ENCODE measurements at regions not wholly inside any gene's neighbourhood (a gene's known extent, or its start where the extent isn't known, plus 50 kb on each side); places are given as distances from the start of the nearest gene placed in this dataset.
"Not testable (repeated sequence)": the region's sequence is repeated elsewhere in the genome, so short reads cannot be mapped to it uniquely, and the experiment has no call there.

DNA sequence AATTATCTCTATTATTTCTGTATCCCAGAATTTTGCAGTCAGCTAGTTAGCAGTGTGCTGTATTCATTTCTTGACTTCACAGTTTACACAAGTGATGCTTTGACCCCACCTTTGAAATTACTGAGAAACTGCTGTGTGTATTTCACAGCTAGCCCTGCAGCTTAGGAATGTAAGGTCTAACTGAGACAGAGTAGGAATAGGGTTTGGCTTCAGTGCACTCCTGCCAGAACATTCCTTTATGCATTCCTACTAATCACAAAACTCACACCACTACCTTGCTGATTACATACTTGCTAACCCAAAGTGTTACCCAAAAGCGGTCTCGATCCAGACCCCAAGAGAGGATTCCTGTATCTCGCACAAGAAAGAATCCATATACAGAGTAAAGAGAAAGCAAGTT is 551.8 kb downstream of the CDH9 start:
- TF ChIP-seq CHD2 (IDR thresholded peaks at IDR 0.05; ENCODE audit: borderline replicate concordance, low read depth, low read length) (no peak), IKZF1 (conservative IDR thresholded peaks at IDR 0.05) (no peak), FOS (IDR thresholded peaks at IDR 0.05; ENCODE audit: borderline replicate concordance, extremely low read depth, insufficient read length) (no peak), KLF5 (IDR thresholded peaks at IDR 0.05; ENCODE audit: partially characterized antibody) (no peak), SP1 (IDR thresholded peaks at IDR 0.05; ENCODE audit: low read depth, low read length) (no peak), LARP7 (IDR thresholded peaks at IDR 0.05) (no peak), BCL11A (IDR thresholded peaks at IDR 0.05; ENCODE audit: low read depth, low read length) (no peak), GATAD2B (conservative IDR thresholded peaks at IDR 0.05; ENCODE audit: low read depth) (no peak)
- TF ChIP-seq, protein P1, sequence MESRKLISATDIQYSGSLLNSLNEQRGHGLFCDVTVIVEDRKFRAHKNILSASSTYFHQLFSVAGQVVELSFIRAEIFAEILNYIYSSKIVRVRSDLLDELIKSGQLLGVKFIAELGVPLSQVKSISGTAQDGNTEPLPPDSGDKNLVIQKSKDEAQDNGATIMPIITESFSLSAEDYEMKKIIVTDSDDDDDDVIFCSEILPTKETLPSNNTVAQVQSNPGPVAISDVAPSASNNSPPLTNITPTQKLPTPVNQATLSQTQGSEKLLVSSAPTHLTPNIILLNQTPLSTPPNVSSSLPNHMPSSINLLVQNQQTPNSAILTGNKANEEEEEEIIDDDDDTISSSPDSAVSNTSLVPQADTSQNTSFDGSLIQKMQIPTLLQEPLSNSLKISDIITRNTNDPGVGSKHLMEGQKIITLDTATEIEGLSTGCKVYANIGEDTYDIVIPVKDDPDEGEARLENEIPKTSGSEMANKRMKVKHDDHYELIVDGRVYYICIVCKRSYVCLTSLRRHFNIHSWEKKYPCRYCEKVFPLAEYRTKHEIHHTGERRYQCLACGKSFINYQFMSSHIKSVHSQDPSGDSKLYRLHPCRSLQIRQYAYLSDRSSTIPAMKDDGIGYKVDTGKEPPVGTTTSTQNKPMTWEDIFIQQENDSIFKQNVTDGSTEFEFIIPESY (IDR thresholded peaks at IDR 0.05) = no peak
- ChIA-PET RAD21 (ENCODE audit: unreplicated experiment) (interaction anchor here (0.6 kb wide), 2 partner anchors 214 to 463 kb away, joined by 3 read pairs; no protein-coding TSS in a partner anchor), SMC1A (ENCODE audit: uncharacterized antibody, unreplicated experiment) (interaction anchor here (0.7 to 1.0 kb wide), 2 partner anchors 32 to 87 kb away, joined by 3 read pairs; no protein-coding TSS in a partner anchor), POLR2A (no interaction called here), CTCF (interaction anchor here (1.1 kb wide), 1 partner anchor 214 kb away, joined by 6 read pairs; no protein-coding TSS in a partner anchor)
- ATAC-seq = no peak
- FAIRE-seq = no peak
- no peak overlapping the region for H2AFZ ChIP-seq (ENCODE audit: control insufficient read depth, low read depth, low read length)
- no TSS peak for BruUV-seq (replicated peaks)
- no peak overlapping the region for H3K27ac ChIP-seq (ENCODE audit: control insufficient read depth, insufficient read depth)
- no peaks in the 10 kb centered on the region for H4K20me1 ChIP-seq (ENCODE audit: control insufficient read depth, insufficient read depth)
- no peak overlapping the region for H3K9ac ChIP-seq (ENCODE audit: control insufficient read depth, insufficient read depth, low read length)
- H3K4me1 ChIP-seq (ENCODE audit: control insufficient read depth, insufficient read depth, low read length) = no peaks in the 10 kb centered on the region
- no peak overlapping the region for H3K4me3 ChIP-seq
- no peak for DNase-seq (ENCODE audit: low read depth, low spot score)
- H3K36me3 ChIP-seq (ENCODE audit: control insufficient read depth in 2 of 2, insufficient read depth in 2 of 2, low read length in 1 of 2) = no peaks in the 10 kb centered on the region
- no peaks in the 10 kb centered on the region for H3K79me2 ChIP-seq (ENCODE audit: control insufficient read depth, insufficient read depth, low read length)
- H3K27me3 ChIP-seq (replicated peaks in 1 of 2; ENCODE audit: control insufficient read depth in 2 of 2, insufficient read depth in 2 of 2, low read length in 1 of 2) = no peaks in the 10 kb centered on the region
- 40% methylated on average over 3 of the region's 3 CpGs for WGBS (ENCODE audit: insufficient coverage, insufficient replicate concordance, low lambda C conversion rate, missing lambda C conversion rate)
- in situ Hi-C loops (cut with MboI) (no loop called here), intact Hi-C loops (cut with micrococcal nuclease; ENCODE audit: unreplicated experiment) (loop anchor here (5.0 to 10.0 kb wide), 2 partner anchors 211 to 942 kb away; no protein-coding TSS in a partner anchor)
- no peak overlapping the region for H3K4me2 ChIP-seq (ENCODE audit: control insufficient read depth, insufficient read depth)
- H3K9me3 ChIP-seq (replicated peaks; ENCODE audit: control insufficient read depth, insufficient read depth, low read length) = no peaks in the 10 kb centered on the region

GRCh38 chr5:26485146-26485860 is 553.1 kb downstream of the CDH9 start:
- ChIA-PET CTCF (interaction anchor here (0.6 to 2.1 kb wide), 6 partner anchors 13 to 1851 kb away, joined by 3 to 8 read pairs (median 3); no protein-coding TSS in a partner anchor), SMC1A (ENCODE audit: uncharacterized antibody, unreplicated experiment) (interaction anchor here (0.6 to 1.2 kb wide), 3 partner anchors 15 to 1860 kb away, joined by 3 read pairs; no protein-coding TSS in a partner anchor), RAD21 (ENCODE audit: unreplicated experiment) (interaction anchor here (1.9 kb wide), 1 partner anchor 216 kb away, joined by 7 read pairs; no protein-coding TSS in a partner anchor)
- H4K20me1 ChIP-seq (ENCODE audit: control insufficient read depth, insufficient read depth); H3K36me3 ChIP-seq (ENCODE audit: control insufficient read depth in 2 of 2, insufficient read depth in 2 of 2, low read length in 1 of 2); H3K9me3 ChIP-seq (replicated peaks; ENCODE audit: control insufficient read depth, insufficient read depth, low read length); ATAC-seq; H3K4me1 ChIP-seq (ENCODE audit: control insufficient read depth, insufficient read depth, low read length); BruUV-seq (replicated peaks); H3K27ac ChIP-seq (ENCODE audit: control insufficient read depth, insufficient read depth); H3K9ac ChIP-seq (ENCODE audit: control insufficient read depth, insufficient read depth, low read length); in situ Hi-C loops (cut with MboI); H3K79me2 ChIP-seq (ENCODE audit: control insufficient read depth, insufficient read depth, low read length); POLR2A ChIA-PET; DNase-seq (ENCODE audit: low read depth, low spot score); H3K4me2 ChIP-seq (ENCODE audit: control insufficient read depth, insufficient read depth); FAIRE-seq; H3K27me3 ChIP-seq (replicated peaks in 1 of 2; ENCODE audit: control insufficient read depth in 2 of 2, insufficient read depth in 2 of 2, low read length in 1 of 2); H3K4me3 ChIP-seq; H2AFZ ChIP-seq (ENCODE audit: control insufficient read depth, low read depth, low read length): not testable (repeated sequence)
- WGBS (ENCODE audit: insufficient coverage, insufficient replicate concordance, low lambda C conversion rate, missing lambda C conversion rate) = 68% methylated on average over 32 of the region's 46 CpGs
- intact Hi-C loops (cut with micrococcal nuclease; ENCODE audit: unreplicated experiment) = loop anchor here (5.0 to 10.0 kb wide), 2 partner anchors 212 to 941 kb away; no protein-coding TSS in a partner anchor
